ENCODE measurements at regions not wholly inside any gene's neighbourhood (a gene's known extent, or its start where the extent isn't known, plus 50 kb on each side); places are given as distances from the start of the nearest gene placed in this dataset.

GRCh38 chr6:168207421-168208175, 112.0 kb downstream of the DACT2 start (continued):
- TF ChIP-seq NR4A1 (CRISPR knock-in tag; IDR thresholded peaks at IDR 0.05) (no peak), NR4A1 (tag; IDR thresholded peaks at IDR 0.05) (no peak), ERF (CRISPR knock-in tag; IDR thresholded peaks at IDR 0.05) (no peak), FOXP1 (CRISPR knock-in tag; IDR thresholded peaks at IDR 0.05) (no peak), ZBTB5 (IDR thresholded peaks at IDR 0.05) (no peak), GABPA (tag; conservative IDR thresholded peaks at IDR 0.05; ENCODE audit: low read depth) (no peak)

- no peaks in the 10 kb centered on the region; the same call in 1 of the 2 replicates for H3K9me3 ChIP-seq (replicated peaks; ENCODE audit: control insufficient read depth, insufficient read depth, low read depth, low read length)
- DNase-seq (ENCODE audit: extremely low read depth in 1 of 4, low spot score in 3 of 4): no peak
- CTCF ChIA-PET (ENCODE audit: low intra/inter-chr PET ratio): no interaction called here
- H3K9me1 ChIP-seq (ENCODE audit: control insufficient read depth, insufficient read depth, low read length): no peaks in the 10 kb centered on the region
- H3K79me2 ChIP-seq (ENCODE audit: control insufficient read depth, insufficient read depth, low read length): no peaks in the 10 kb centered on the region
- H3K9ac ChIP-seq (ENCODE audit: insufficient read depth in 1 of 2, low read depth in 2 of 2, low read length in 2 of 2): no peak overlapping the region
- intact Hi-C loops (cut with micrococcal nuclease) (no loop called here), in situ Hi-C loops (cut with MboI) (no loop called here)
- peaks cover 12 to 66% of the 10 kb centered on the region in 2 experiments; a peak in 4 of 5 replicates for H3K27me3 ChIP-seq (ENCODE audit: control insufficient read depth in 2 of 2, insufficient read depth in 2 of 2, low read length in 2 of 2)
- WGBS (ENCODE audit: insufficient coverage, low coverage, missing lambda C conversion rate): under 1% methylated on average over 16 of the region's 16 CpGs
- no peak overlapping the region for H3K4me2 ChIP-seq (ENCODE audit: insufficient read depth, low read length)
- ATAC-seq: no peak
- BruUV-seq (replicated peaks): no TSS peak
- H3K4me3 ChIP-seq: no peak overlapping the region
- TF ChIP-seq MAFG (tag; conservative IDR thresholded peaks at IDR 0.05) (peak; percentile 39; the same call in 1 of the 2 replicates), ZNF316 (IDR thresholded peaks at IDR 0.05) (peak; percentile 64), ZBTB2 (IDR thresholded peaks at IDR 0.05) (no peak)
- H2AFZ ChIP-seq (ENCODE audit: low read depth, low read length): no peak overlapping the region
- H3K36me3 ChIP-seq (ENCODE audit: control insufficient read depth, insufficient read depth, low read length): no peaks in the 10 kb centered on the region
- POLR2A ChIA-PET: interaction anchor here (0.6 kb wide), 1 partner anchor 47 kb away, joined by 3 read pairs; no protein-coding TSS in a partner anchor
- no peak overlapping the region for H3K27ac ChIP-seq (ENCODE audit: extremely low read depth, low read depth, low read length)
- no peak for FAIRE-seq
- H4K20me1 ChIP-seq (replicated peaks; ENCODE audit: control insufficient read depth, insufficient read depth, low read length): peaks cover 8% of the 10 kb centered on the region; the same call in 1 of the 2 replicates
- peaks cover 0 to 4% of the 10 kb centered on the region in 2 experiments; a peak in 1 of 5 replicates for H3K4me1 ChIP-seq (replicated peaks in 1 of 2; ENCODE audit: control insufficient read depth in 2 of 2, insufficient read depth in 2 of 2, low read length in 2 of 2)
These were observed 112.8 kb downstream of the DACT2 start for GRCh38 chr6:168206661-168207274.
